Esophagus squamous epithelium (tissue), 5 donors: ENCODE measurements at regions not wholly inside any gene's neighbourhood (a gene's known extent, or its start where the extent isn't known, plus 50 kb on each side); places are given as distances from the start of the nearest gene placed in this dataset.

Experiments
- DNase-seq: peaks from one replicate; lab custom pipeline; 2025; lab: John Stamatoyannopoulos, UW
- H3K27ac ChIP-seq, 4 donors: fragments of 200-600 bp; sonication (generic); one replicate each; pipeline ENCODE4 v1.5.1; 2016 to 2019; ENCODE audit warnings: mild to moderate bottlenecking in 1 of 4
- H3K27me3 ChIP-seq, 4 donors: fragments of 200-600 bp; sonication (generic); 1 replicate in 3 of 4; 2 replicates in 1 of 4; pipeline versions ENCODE4 v1.5.1 to v1.6.0; 2017 to 2021; ENCODE audit warnings: antibody characterized with exemption in 1 of 4
- H3K36me3 ChIP-seq, 3 donors: fragments of 200-600 bp; sonication (generic); one replicate each; pipeline ENCODE4 v1.5.1; 2016 to 2019
- H3K4me1 ChIP-seq, 3 donors: fragments of 200-600 bp; sonication (generic); one replicate each; pipeline ENCODE4 v1.5.1; 2017 to 2019
- H3K4me3 ChIP-seq, 4 donors: fragments of 200-600 bp; sonication (generic); 1 replicate in 3 of 4; 2 replicates in 1 of 4; pipeline ENCODE4 v1.5.1; 2016 to 2019; ENCODE audit warnings: mild to moderate bottlenecking in 2 of 4, moderate library complexity in 1 of 4
- H3K9me3 ChIP-seq, 3 donors: fragments of 200-600 bp; sonication (generic); one replicate each; pipeline ENCODE4 v1.5.1; 2016 to 2019
- CTCF ChIP-seq, 6 experiments: fragments of 450-650 bp in 4 of 6; fragments of 200-600 bp in 2 of 6; sonication (generic) in 2 of 6; IDR thresholded peaks; one replicate each; pipeline ENCODE4 v1.5.1; 2016 to 2019; ENCODE audit warnings: antibody characterized with exemption in 6 of 6, mild to moderate bottlenecking in 4 of 6, moderate library complexity in 4 of 6
- POLR2A ChIP-seq, 4 donors: fragments of 450-650 bp; IDR thresholded peaks; one replicate each; pipeline ENCODE4 v1.6.1; 2017; ENCODE audit warnings: antibody characterized with exemption in 4 of 4, mild to moderate bottlenecking in 4 of 4, moderate library complexity in 3 of 4
- WGBS, 2 donors: methylation state at CpG; one replicate each; pipeline ENCODE4 v1.1.5; 2018; 5-methylcytosine and 5-hydroxymethylcytosine counted together
- intact Hi-C: fragments of 100-400 bp; cut with DNase I; formaldehyde crosslinking; loops from one replicate; pipeline ENCODE4 v1.15.0; 2022
- donor health status: DM: yes; HTN: yes; CAD: no.

GRCh38 chr4:120317713-120318112 lies 251.1 kb upstream of the MAD2L1 start:
- intact Hi-C loops, result no loop called here
- TF ChIP-seq POLR2A (IDR thresholded peaks at IDR 0.05) (no peak), CTCF (IDR thresholded peaks at IDR 0.05) (no peak)

GRCh38 chr4:120316416-120316815 lies 249.8 kb upstream of the MAD2L1 start:
- Histone ChIP-seq H3K27ac (no peak overlapping the region), H3K9me3 (no peaks in the 10 kb centered on the region), H3K4me1 (no peaks in the 10 kb centered on the region), H3K36me3 (no peaks in the 10 kb centered on the region), H3K27me3 (no peaks in the 10 kb centered on the region), H3K4me3 (no peak overlapping the region)
- no peak for DNase-seq
- WGBS, 2 donors, result 13 to 24% methylated on average over 1 of the region's 1 CpG
- TF ChIP-seq POLR2A (IDR thresholded peaks at IDR 0.05) (no peak), CTCF (IDR thresholded peaks at IDR 0.05) (no peak)
- intact Hi-C loops, result no loop called here

More at GRCh38 chr4:120317713-120318112, 251.1 kb upstream of the MAD2L1 start:
- Histone ChIP-seq H3K9me3 (no peaks in the 10 kb centered on the region), H3K36me3 (no peaks in the 10 kb centered on the region), H3K27me3 (no peaks in the 10 kb centered on the region), H3K4me1 (no peaks in the 10 kb centered on the region), H3K27ac (no peak overlapping the region), H3K4me3 (no peak overlapping the region)
- DNase-seq, result no peak
- 62 to 66% methylated on average over 2 of the region's 2 CpGs for WGBS, 2 donors

GRCh38 chr4:120314969-120315368 lies 248.3 kb upstream of the MAD2L1 start:
- 62 to 75% methylated on average over 2 of the region's 2 CpGs for WGBS, 2 donors
- TF ChIP-seq CTCF (IDR thresholded peaks at IDR 0.05), result no peak
- TF ChIP-seq POLR2A (IDR thresholded peaks at IDR 0.05), result no peak
- Histone ChIP-seq H3K27ac (no peak overlapping the region), H3K27me3 (no peaks in the 10 kb centered on the region), H3K4me1 (no peaks in the 10 kb centered on the region), H3K4me3 (no peak overlapping the region), H3K9me3 (no peaks in the 10 kb centered on the region), H3K36me3 (no peaks in the 10 kb centered on the region)
- DNase-seq, result no peak
- intact Hi-C loops, result no loop called here

- H3K4me1 ChIP-seq, result no peaks in the 10 kb centered on the region
- DNase-seq, result no peak
- H3K4me3 ChIP-seq, result no peak overlapping the region
- no peak overlapping the region for H3K27ac ChIP-seq
- no peaks in the 10 kb centered on the region for H3K9me3 ChIP-seq
- no peaks in the 10 kb centered on the region for H3K27me3 ChIP-seq
- intact Hi-C loops, result no loop called here
- 49 to 65% methylated on average over 2 of the region's 2 CpGs for WGBS, 2 donors
- H3K36me3 ChIP-seq, result no peaks in the 10 kb centered on the region
- TF ChIP-seq CTCF (IDR thresholded peaks at IDR 0.05) (no peak), POLR2A (IDR thresholded peaks at IDR 0.05) (no peak)
Observed at GRCh38 chr4:120304801-120305200, 238.2 kb upstream of the MAD2L1 start.

- intact Hi-C loops, result no loop called here
- Histone ChIP-seq H3K27me3 (no peaks in the 10 kb centered on the region), H3K9me3 (no peaks in the 10 kb centered on the region), H3K36me3 (no peaks in the 10 kb centered on the region), H3K4me3 (no peak overlapping the region), H3K4me1 (no peaks in the 10 kb centered on the region), H3K27ac (no peak overlapping the region)
- 38 to 67% methylated on average over 2 of the region's 2 CpGs for WGBS, 2 donors
- DNase-seq, result no peak
- TF ChIP-seq POLR2A (IDR thresholded peaks at IDR 0.05), result no peak
- no peak for TF ChIP-seq CTCF (IDR thresholded peaks at IDR 0.05)
Observed at GRCh38 chr4:120299631-120300030, 233.0 kb upstream of the MAD2L1 start.
